ENCODE measurements at regions not wholly inside any gene's neighbourhood (a gene's known extent, or its start where the extent isn't known, plus 50 kb on each side); places are given as distances from the start of the nearest gene placed in this dataset.
"Not testable (repeated sequence)": the region's sequence is repeated elsewhere in the genome, so short reads cannot be mapped to it uniquely, and the experiment has no call there.

DNA sequence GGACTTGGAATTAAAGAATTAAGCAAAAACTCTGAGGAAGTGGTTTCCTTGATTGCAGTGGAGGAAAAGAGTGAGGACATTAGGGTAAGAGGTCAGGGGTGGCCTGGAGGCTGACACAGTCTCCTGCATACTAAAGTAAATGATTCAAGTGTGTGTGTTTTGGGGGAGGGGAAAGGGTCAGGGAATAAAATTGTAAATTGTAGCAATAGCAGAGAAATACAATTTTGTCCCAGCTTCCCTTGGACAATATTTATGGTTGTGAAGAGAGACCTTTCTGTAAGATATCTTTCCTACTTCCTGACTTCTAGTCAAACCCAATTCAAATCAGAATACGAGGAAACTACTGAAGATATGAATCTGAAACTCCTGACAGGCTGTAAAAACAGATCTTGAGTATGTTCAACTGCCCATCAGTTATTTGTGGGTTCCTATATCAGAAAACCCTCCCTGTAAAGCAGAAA is 143.4 kb upstream of the HMGN3 start:
- Histone ChIP-seq H3K4me3 (no peak overlapping the region), H3K9me3 (replicated peaks) (no peaks in the 10 kb centered on the region), H3K27ac (no peak overlapping the region), H3K4me1 (replicated peaks) (no peaks in the 10 kb centered on the region), H3K36me3 (no peaks in the 10 kb centered on the region), H3K27me3 (replicated peaks) (peaks cover 6% of the 10 kb centered on the region; the same call in 1 of the 2 replicates)
- no peak for DNase-seq (ENCODE audit: low read depth in 1 of 2, low spot score in 2 of 2)

DNA sequence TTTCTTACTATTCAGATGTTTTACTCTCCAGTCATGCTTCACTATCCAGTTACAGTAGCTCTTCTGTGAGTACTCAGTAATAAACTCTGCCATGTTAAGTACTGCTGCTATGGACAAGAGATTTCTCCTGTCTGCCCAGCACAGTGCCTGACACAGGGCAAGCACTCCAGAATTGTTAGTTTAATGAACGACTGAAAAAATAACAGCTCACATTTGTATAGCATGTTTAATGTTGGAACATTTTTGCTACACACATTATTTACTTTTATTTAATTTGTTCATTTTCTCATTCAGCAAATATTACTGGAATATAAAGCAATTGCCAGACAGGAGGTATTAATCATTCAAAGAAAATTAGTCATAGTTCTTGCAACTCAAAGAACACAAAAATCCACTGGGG is 142.6 kb upstream of the HMGN3 start:
- H3K4me3 ChIP-seq, result no peak overlapping the region
- H3K9me3 ChIP-seq (replicated peaks), result no peaks in the 10 kb centered on the region
- H3K27ac ChIP-seq, result no peak overlapping the region
- no peaks in the 10 kb centered on the region for H3K36me3 ChIP-seq
- H3K4me1 ChIP-seq (replicated peaks), result no peaks in the 10 kb centered on the region
- H3K27me3 ChIP-seq (replicated peaks), result peaks cover 6% of the 10 kb centered on the region; the same call in 1 of the 2 replicates
- no peak for DNase-seq (ENCODE audit: low read depth in 1 of 2, low spot score in 2 of 2)

DNA sequence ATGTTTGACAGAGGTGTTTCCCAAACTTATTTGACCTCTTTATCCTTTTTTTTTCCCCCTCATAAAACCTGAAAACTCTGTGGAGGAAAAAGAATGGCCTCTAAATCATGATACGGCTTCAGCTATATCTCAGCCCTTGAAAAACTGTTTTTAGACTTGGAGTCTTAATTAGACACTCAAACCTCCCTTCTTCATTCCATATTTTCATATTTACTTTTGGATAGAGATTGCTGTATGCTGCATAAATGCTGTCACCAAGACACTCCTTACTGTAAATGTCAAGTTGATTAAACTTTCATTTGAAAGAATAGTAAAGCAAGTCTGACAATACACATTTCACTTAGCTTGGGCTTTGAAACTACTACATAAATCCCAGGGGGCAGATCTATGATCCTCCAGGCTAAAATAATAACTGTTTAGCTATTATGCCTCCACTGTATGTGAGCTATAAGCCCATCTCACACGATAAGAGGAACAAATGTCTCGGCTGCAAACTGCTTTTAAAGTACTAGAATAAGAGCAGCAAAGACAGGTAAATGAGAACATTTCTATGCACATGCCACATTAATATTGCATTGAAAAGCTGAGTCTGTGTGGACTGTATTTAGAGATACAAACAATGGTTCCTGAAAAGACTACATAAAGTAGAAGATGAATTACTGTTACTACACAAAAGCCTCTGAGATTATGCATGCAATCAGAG is 141.3 kb upstream of the HMGN3 start:
- Histone ChIP-seq H3K27me3 (replicated peaks) (peaks cover 6% of the 10 kb centered on the region; the same call in 1 of the 2 replicates), H3K9me3 (replicated peaks) (no peaks in the 10 kb centered on the region), H3K27ac (no peak overlapping the region), H3K36me3 (no peaks in the 10 kb centered on the region), H3K4me3 (no peak overlapping the region), H3K4me1 (replicated peaks) (no peaks in the 10 kb centered on the region)
- no peak for DNase-seq (ENCODE audit: low read depth in 1 of 2, low spot score in 2 of 2)

GRCh38 chr6:79374308-79374707 is 139.8 kb upstream of the HMGN3 start:
- no peaks in the 10 kb centered on the region for H3K4me1 ChIP-seq (replicated peaks)

DNA sequence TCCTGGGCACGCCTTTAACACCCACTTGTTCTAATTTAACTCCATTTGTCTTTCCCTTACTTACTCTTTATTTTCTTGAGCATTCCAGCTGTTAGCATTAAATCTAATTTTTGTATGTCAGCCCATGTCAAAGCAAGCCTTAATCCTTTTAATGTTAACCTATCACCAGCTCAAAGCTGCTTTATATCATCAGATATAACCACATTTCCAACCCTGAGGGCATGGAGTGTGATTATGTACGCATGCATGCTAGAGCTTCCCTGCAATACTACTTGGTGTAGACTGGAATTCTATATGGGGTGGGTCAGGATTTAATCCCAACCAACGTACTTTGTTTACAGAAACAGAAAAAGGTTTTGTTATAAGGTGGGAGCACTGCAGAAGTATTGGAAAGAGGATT is 139.4 kb upstream of the HMGN3 start:
- Histone ChIP-seq H3K27me3 (replicated peaks) (peaks cover 6% of the 10 kb centered on the region; the same call in 1 of the 2 replicates), H3K27ac (no peak overlapping the region), H3K4me3 (no peak overlapping the region), H3K9me3 (replicated peaks) (no peaks in the 10 kb centered on the region; the same call in 1 of the 2 replicates), H3K36me3 (no peaks in the 10 kb centered on the region), H3K4me1 (replicated peaks) (no peaks in the 10 kb centered on the region)
- no peak for DNase-seq (ENCODE audit: low read depth in 1 of 2, low spot score in 2 of 2)

More at GRCh38 chr6:79374308-79374707, 139.8 kb upstream of the HMGN3 start:
- Histone ChIP-seq H3K4me3 (no peak overlapping the region), H3K27me3 (replicated peaks) (peaks cover 6% of the 10 kb centered on the region; the same call in 1 of the 2 replicates), H3K36me3 (no peaks in the 10 kb centered on the region), H3K27ac (no peak overlapping the region), H3K9me3 (replicated peaks) (no peaks in the 10 kb centered on the region; the same call in 1 of the 2 replicates)
- DNase-seq (ENCODE audit: low read depth in 1 of 2, low spot score in 2 of 2), result no peak

- H3K9me3 ChIP-seq (replicated peaks), result no peaks in the 10 kb centered on the region; the same call in 1 of the 2 replicates
- H3K36me3 ChIP-seq, result no peaks in the 10 kb centered on the region
- H3K4me1 ChIP-seq (replicated peaks), result no peaks in the 10 kb centered on the region
- no peak overlapping the region for H3K4me3 ChIP-seq
- no peak overlapping the region for H3K27ac ChIP-seq
- H3K27me3 ChIP-seq (replicated peaks), result peaks cover 6% of the 10 kb centered on the region; the same call in 1 of the 2 replicates
- no peak for DNase-seq (ENCODE audit: low read depth in 1 of 2, low spot score in 2 of 2)
These were observed 138.8 kb upstream of the HMGN3 start for GRCh38 chr6:79373246-79373645.

DNA sequence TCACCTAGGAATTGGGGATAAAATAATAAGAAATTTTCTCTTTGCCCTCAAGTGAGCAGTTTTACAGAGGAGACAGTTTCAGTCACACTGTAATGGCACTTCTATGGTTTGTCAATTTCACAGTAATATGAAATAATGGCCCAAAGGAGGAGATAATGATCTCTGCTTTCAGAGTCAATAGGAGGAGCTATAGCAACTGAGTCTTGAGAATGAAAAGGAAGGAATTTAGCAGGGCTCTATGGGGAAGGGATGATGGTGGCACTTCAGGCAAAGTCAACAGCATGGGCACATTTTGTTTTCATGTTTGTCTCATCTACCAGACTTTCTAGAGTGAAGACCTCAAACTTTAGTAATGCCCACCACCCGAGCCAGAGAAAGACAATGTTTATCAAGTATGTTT is 138.3 kb upstream of the HMGN3 start:
- Histone ChIP-seq H3K27me3 (replicated peaks) (peaks cover 6% of the 10 kb centered on the region; the same call in 1 of the 2 replicates), H3K27ac (no peak overlapping the region), H3K36me3 (no peaks in the 10 kb centered on the region)

GRCh38 chr6:79369026-79369425 is 134.5 kb upstream of the HMGN3 start:
- DNase-seq (ENCODE audit: low read depth in 1 of 2, low spot score in 2 of 2), result no peak
- H3K4me1 ChIP-seq (replicated peaks), result no peaks in the 10 kb centered on the region
- H3K4me3 ChIP-seq, result no peak overlapping the region
- H3K27me3 ChIP-seq (replicated peaks), result no peaks in the 10 kb centered on the region; the same call in 1 of the 2 replicates
- H3K9me3 ChIP-seq (replicated peaks), result no peaks in the 10 kb centered on the region; the same call in 1 of the 2 replicates
- no peak overlapping the region for H3K27ac ChIP-seq
- H3K36me3 ChIP-seq, result no peaks in the 10 kb centered on the region

More for the DNA sequence above, 138.3 kb upstream of the HMGN3 start:
- DNase-seq (ENCODE audit: low read depth in 1 of 2, low spot score in 2 of 2), result no peak
- Histone ChIP-seq H3K4me1 (replicated peaks) (no peaks in the 10 kb centered on the region), H3K4me3 (no peak overlapping the region), H3K9me3 (replicated peaks) (no peaks in the 10 kb centered on the region; the same call in 1 of the 2 replicates)

GRCh38 chr6:79363441-79363840 is 129.0 kb upstream of the HMGN3 start:
- DNase-seq (ENCODE audit: low read depth in 1 of 2, low spot score in 2 of 2); H3K27ac ChIP-seq; H3K4me3 ChIP-seq; H3K9me3 ChIP-seq (replicated peaks); H3K36me3 ChIP-seq; H3K27me3 ChIP-seq (replicated peaks); H3K4me1 ChIP-seq (replicated peaks): not testable (repeated sequence)

DNA sequence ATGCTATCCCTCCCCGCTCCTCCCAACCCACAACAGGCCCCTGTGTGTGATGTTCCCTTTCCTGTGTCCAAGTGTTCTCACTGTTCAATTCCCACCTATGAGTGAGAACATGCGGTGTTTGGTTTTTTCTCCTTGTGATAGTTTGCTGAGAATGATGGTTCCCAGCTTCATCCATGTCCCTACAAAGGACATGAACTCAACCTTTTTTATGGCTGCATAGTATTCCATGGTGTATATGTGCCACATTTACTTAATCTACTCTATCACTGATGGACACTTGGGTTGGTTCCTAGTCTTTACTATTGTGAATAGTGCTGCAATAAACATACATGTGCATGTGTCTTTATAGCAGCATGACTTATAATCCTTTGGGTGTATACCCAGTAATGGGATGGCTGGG is 126.6 kb upstream of the HMGN3 start:
- not testable (repeated sequence) for H3K27me3 ChIP-seq (replicated peaks); H3K4me3 ChIP-seq; H3K9me3 ChIP-seq (replicated peaks); H3K27ac ChIP-seq; DNase-seq (ENCODE audit: low read depth in 1 of 2, low spot score in 2 of 2); H3K4me1 ChIP-seq (replicated peaks); H3K36me3 ChIP-seq

GRCh38 chr6:79353226-79353625 is 118.7 kb upstream of the HMGN3 start:
- Histone ChIP-seq H3K4me1 (replicated peaks) (no peaks in the 10 kb centered on the region), H3K4me3 (no peak overlapping the region), H3K9me3 (replicated peaks) (no peaks in the 10 kb centered on the region), H3K27me3 (replicated peaks) (no peaks in the 10 kb centered on the region), H3K27ac (no peak overlapping the region), H3K36me3 (no peaks in the 10 kb centered on the region)
- DNase-seq (ENCODE audit: low read depth in 1 of 2, low spot score in 2 of 2), result no peak

- DNase-seq (ENCODE audit: low read depth in 1 of 2, low spot score in 2 of 2), result no peak
- Histone ChIP-seq H3K4me1 (replicated peaks) (no peaks in the 10 kb centered on the region), H3K27me3 (replicated peaks) (no peaks in the 10 kb centered on the region), H3K27ac (no peak overlapping the region), H3K4me3 (no peak overlapping the region), H3K9me3 (replicated peaks) (no peaks in the 10 kb centered on the region), H3K36me3 (no peaks in the 10 kb centered on the region)
These were observed 104.0 kb upstream of the HMGN3 start for GRCh38 chr6:79338493-79338892.

DNA sequence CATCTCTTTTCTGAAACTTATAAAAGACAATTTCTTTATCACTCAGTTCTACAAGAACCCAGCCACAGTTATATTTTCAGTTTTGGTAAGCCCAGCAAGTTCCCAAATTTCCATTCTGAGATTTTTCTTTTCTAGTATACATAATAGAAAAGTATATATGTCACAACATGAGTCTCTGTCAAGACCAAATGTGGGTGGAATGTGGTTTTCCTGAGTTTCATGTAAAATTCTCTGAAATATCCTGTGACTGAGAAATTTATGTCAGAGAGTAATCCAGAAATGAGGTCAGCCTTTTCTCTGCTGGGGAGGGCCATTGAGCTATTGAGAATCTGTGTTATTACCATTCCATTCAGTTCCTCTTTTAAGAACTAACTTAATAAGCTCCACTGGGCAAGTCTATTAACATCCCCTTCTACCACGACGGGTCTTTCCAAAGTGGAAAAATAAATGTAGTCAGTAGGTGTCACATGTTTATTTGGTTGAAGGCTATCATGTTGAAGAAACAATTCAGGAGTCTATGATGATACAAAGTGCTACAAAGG is 100.7 kb upstream of the HMGN3 start:
- H3K4me1 ChIP-seq (replicated peaks), result no peaks in the 10 kb centered on the region
- no peaks in the 10 kb centered on the region for H3K9me3 ChIP-seq (replicated peaks)
- H3K4me3 ChIP-seq, result no peak overlapping the region
- no peak for DNase-seq (ENCODE audit: low read depth in 1 of 2, low spot score in 2 of 2)
- no peaks in the 10 kb centered on the region for H3K36me3 ChIP-seq
- no peaks in the 10 kb centered on the region for H3K27me3 ChIP-seq (replicated peaks)
- no peak overlapping the region for H3K27ac ChIP-seq

DNA sequence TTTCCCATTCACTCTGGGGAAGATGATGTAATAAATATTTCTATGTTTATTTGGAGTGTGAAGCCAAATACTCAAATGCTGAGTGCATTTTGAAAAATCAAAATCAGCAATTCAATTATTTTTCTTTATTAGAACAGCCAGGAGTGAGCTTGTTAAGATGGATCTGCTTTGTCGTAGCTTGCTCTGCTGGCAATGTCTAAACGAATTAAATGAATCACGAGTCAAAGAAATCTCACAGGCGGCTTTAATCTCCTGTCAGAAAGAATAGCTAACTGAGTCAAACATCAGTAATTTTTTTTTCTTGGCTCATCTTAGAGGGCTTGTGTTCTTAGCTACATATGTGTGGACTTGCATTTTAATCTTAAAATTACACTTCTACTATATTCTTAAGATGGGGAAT is 100.2 kb upstream of the HMGN3 start:
- Histone ChIP-seq H3K27me3 (replicated peaks) (no peaks in the 10 kb centered on the region), H3K9me3 (replicated peaks) (no peaks in the 10 kb centered on the region), H3K27ac (no peak overlapping the region), H3K4me3 (no peak overlapping the region), H3K4me1 (replicated peaks) (no peaks in the 10 kb centered on the region), H3K36me3 (no peaks in the 10 kb centered on the region)
- no peak for DNase-seq (ENCODE audit: low read depth in 1 of 2, low spot score in 2 of 2)

Measured in SJSA1 (cell line).